ENCODE measurements at regions not wholly inside any gene's neighbourhood (a gene's known extent, or its start where the extent isn't known, plus 50 kb on each side); places are given as distances from the start of the nearest gene placed in this dataset.

DNA sequence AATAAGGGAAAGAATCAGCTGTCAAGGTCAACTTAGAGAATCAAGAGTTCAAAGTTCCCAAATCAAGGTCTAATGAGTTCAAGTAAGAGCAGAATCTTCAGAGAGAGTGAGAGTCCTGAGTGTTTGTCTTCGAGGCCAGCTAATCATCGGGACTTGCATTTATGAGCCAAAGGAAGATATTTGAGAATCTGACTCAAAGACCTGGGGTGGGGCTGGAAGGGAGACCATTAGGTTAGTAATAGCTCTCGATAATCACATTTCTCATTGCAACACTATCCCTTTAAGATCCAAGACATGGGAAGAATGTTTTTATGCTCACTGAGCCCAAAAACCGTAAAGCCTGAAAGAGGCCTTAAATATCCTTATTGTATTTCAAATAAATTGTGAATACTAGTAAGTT, 72.0 kb upstream of the FSHR start:
- Histone ChIP-seq H3K9ac (ENCODE audit: low read depth, low read length) (no peak overlapping the region), H3K4me1 (ENCODE audit: insufficient read depth, low read length) (no peaks in the 10 kb centered on the region), H3K9me3 (ENCODE audit: insufficient read depth, low read depth, low read length) (no peaks in the 10 kb centered on the region), H3K27me3 (ENCODE audit: insufficient read depth, low read length) (no peaks in the 10 kb centered on the region), H3K4me3 (ENCODE audit: low read length) (no peak overlapping the region), H3K27ac (ENCODE audit: low read depth, low read length) (no peak overlapping the region), H3K36me3 (ENCODE audit: insufficient read depth, low read length) (no peaks in the 10 kb centered on the region)
- WGBS: 95% methylated on average over 2 of the region's 4 CpGs

GRCh38 chr2:49225126-49225525, 70.8 kb upstream of the FSHR start:
- no peaks in the 10 kb centered on the region for H3K27me3 ChIP-seq (ENCODE audit: insufficient read depth, low read length)
- H3K4me1 ChIP-seq (ENCODE audit: insufficient read depth, low read length): no peaks in the 10 kb centered on the region

GRCh38 chr2:49224426-49225010, 70.2 kb upstream of the FSHR start:
- Histone ChIP-seq H3K27ac (ENCODE audit: low read depth, low read length) (no peak overlapping the region), H3K9ac (ENCODE audit: low read depth, low read length) (no peak overlapping the region), H3K4me3 (ENCODE audit: low read length) (no peak overlapping the region), H3K9me3 (ENCODE audit: insufficient read depth, low read depth, low read length) (no peaks in the 10 kb centered on the region), H3K4me1 (ENCODE audit: insufficient read depth, low read length) (no peaks in the 10 kb centered on the region), H3K27me3 (ENCODE audit: insufficient read depth, low read length) (no peaks in the 10 kb centered on the region), H3K36me3 (ENCODE audit: insufficient read depth, low read length) (no peaks in the 10 kb centered on the region)
- WGBS: 92% methylated on average over 4 of the region's 4 CpGs

More at GRCh38 chr2:49225126-49225525, 70.8 kb upstream of the FSHR start:
- H3K27ac ChIP-seq (ENCODE audit: low read depth, low read length): no peak overlapping the region
- H3K9me3 ChIP-seq (ENCODE audit: insufficient read depth, low read depth, low read length): no peaks in the 10 kb centered on the region
- H3K4me3 ChIP-seq (ENCODE audit: low read length): no peak overlapping the region
- H3K9ac ChIP-seq (ENCODE audit: low read depth, low read length): no peak overlapping the region
- no peaks in the 10 kb centered on the region for H3K36me3 ChIP-seq (ENCODE audit: insufficient read depth, low read length)

GRCh38 chr2:49222975-49223528, 68.7 kb upstream of the FSHR start:
- Histone ChIP-seq H3K27ac (ENCODE audit: low read depth, low read length) (no peak overlapping the region), H3K36me3 (ENCODE audit: insufficient read depth, low read length) (no peaks in the 10 kb centered on the region), H3K9me3 (ENCODE audit: insufficient read depth, low read depth, low read length) (no peaks in the 10 kb centered on the region), H3K4me3 (ENCODE audit: low read length) (no peak overlapping the region), H3K9ac (ENCODE audit: low read depth, low read length) (no peak overlapping the region), H3K27me3 (ENCODE audit: insufficient read depth, low read length) (no peaks in the 10 kb centered on the region), H3K4me1 (ENCODE audit: insufficient read depth, low read length) (no peaks in the 10 kb centered on the region)
- WGBS: 100% methylated on average over 3 of the region's 3 CpGs

DNA sequence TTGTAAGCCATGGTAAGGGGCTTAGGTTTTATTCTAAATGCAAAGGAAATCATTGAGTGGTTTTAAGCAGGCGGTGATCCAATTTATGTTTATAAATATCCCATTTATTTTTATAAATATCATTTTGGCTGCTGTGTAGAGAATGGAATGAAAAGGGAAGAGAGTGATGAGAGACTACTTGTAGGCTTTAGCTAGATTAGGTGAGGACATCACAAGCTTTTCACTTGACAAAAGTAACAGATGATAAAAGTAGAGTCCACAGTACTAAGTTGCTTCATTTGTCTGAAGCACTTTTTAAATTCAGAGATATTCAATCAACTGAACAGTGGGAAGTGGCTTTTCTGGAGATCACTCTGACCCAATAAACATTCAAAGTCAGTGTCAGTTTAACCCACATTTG, 65.4 kb upstream of the FSHR start:
- no peak overlapping the region for H3K4me3 ChIP-seq (ENCODE audit: low read length)
- no peak overlapping the region for H3K27ac ChIP-seq (ENCODE audit: low read depth, low read length)
- no peaks in the 10 kb centered on the region for H3K36me3 ChIP-seq (ENCODE audit: insufficient read depth, low read length)
- no peak overlapping the region for H3K9ac ChIP-seq (ENCODE audit: low read depth, low read length)
- H3K4me1 ChIP-seq (ENCODE audit: insufficient read depth, low read length): no peaks in the 10 kb centered on the region
- H3K27me3 ChIP-seq (ENCODE audit: insufficient read depth, low read length): no peaks in the 10 kb centered on the region
- WGBS: no CpG with 5 or more reads among the region's 1 CpG
- no peaks in the 10 kb centered on the region for H3K9me3 ChIP-seq (ENCODE audit: insufficient read depth, low read depth, low read length)

DNA sequence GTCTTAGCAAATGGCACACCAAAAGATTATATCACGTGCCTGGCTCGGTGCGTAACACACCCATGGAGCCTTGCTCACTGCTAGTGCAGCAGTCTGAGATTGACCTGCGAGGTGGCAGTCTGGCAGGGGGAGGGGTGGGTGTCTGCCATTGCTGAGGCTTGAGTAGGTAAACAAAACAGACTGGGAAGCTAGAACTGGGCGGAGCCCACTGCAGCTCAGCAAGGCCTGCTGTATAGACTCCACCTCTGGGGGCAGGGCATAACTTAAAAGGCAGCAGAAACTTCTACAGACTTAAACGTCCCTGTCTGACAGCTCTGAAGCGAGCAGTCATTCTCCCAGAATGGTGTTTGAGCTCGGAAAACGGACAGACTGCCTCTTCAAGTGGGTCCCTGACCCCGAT, 55.9 kb upstream of the FSHR start:
- whole genome bisulfite sequencing: 81% methylated on average over 10 of the region's 10 CpGs
- H3K27ac ChIP-seq (ENCODE audit: low read depth, low read length): no peak overlapping the region
- no peaks in the 10 kb centered on the region for H3K4me1 ChIP-seq (ENCODE audit: insufficient read depth, low read length)
- no peaks in the 10 kb centered on the region for H3K36me3 ChIP-seq (ENCODE audit: insufficient read depth, low read length)
- H3K9me3 ChIP-seq (ENCODE audit: insufficient read depth, low read depth, low read length): no peaks in the 10 kb centered on the region
- no peaks in the 10 kb centered on the region for H3K27me3 ChIP-seq (ENCODE audit: insufficient read depth, low read length)
- H3K4me3 ChIP-seq (ENCODE audit: low read length): no peak overlapping the region
- H3K9ac ChIP-seq (ENCODE audit: low read depth, low read length): no peak overlapping the region

- no peaks in the 10 kb centered on the region for H3K27me3 ChIP-seq (ENCODE audit: insufficient read depth, low read length)
- no peaks in the 10 kb centered on the region for H3K4me1 ChIP-seq (ENCODE audit: insufficient read depth, low read length)
- H3K4me3 ChIP-seq (ENCODE audit: low read length): no peak overlapping the region
- H3K9ac ChIP-seq (ENCODE audit: low read depth, low read length): no peak overlapping the region
- WGBS: 89% methylated on average over 3 of the region's 3 CpGs
- H3K27ac ChIP-seq (ENCODE audit: low read depth, low read length): no peak overlapping the region
- H3K36me3 ChIP-seq (ENCODE audit: insufficient read depth, low read length): no peaks in the 10 kb centered on the region
- H3K9me3 ChIP-seq (ENCODE audit: insufficient read depth, low read depth, low read length): no peaks in the 10 kb centered on the region
Measured at GRCh38 chr2:49207204-49207603, 52.9 kb upstream of the FSHR start.
